ENCODE measurements at regions not wholly inside any gene's neighbourhood (a gene's known extent, or its start where the extent isn't known, plus 50 kb on each side); places are given as distances from the start of the nearest gene placed in this dataset.

GRCh38 chr2:75303227-75303626 lies 103.9 kb upstream of the TACR1 start:
- TF ChIP-seq CTCF (IDR thresholded peaks at IDR 0.05) (no peak), POLR2A (IDR thresholded peaks at IDR 0.05) (no peak)

All from testis (tissue), 2 donors.